GM13976 (cell line): ENCODE measurements at regions not wholly inside any gene's neighbourhood (a gene's known extent, or its start where the extent isn't known, plus 50 kb on each side); places are given as distances from the start of the nearest gene placed in this dataset.

Source experiments
- DNase-seq: peaks from one replicate; pipeline ENCODE4 v3.0.0; 2012; ENCODE audit warnings: low spot score
- CTCF ChIP-seq: IDR thresholded peaks from 2 replicates; pipeline ENCODE4 v1.5.1; 2012; ENCODE audit warnings: borderline replicate concordance, mild to moderate bottlenecking; ENCODE audit not compliant: insufficient read depth; ENCODE audit errors: extremely low read depth, missing control alignments, control extremely low read depth
- in situ Hi-C: fragments of 300-500 bp; cut with MboI; formaldehyde crosslinking; loops from one replicate; pipeline ENCODE4 v1.12.0; 2022; ENCODE audit warnings: low sequenced_read_pairs, mixed read lengths, inconsistent platforms; ENCODE audit not compliant: unreplicated experiment

GRCh38 chr18:55657572-55658331 is 69.8 kb upstream of the TCF4 start:
- in situ Hi-C loops: no loop called here
- TF ChIP-seq CTCF: no peak
- no peak for DNase-seq

GRCh38 chr18:55654986-55655385 is 67.0 kb upstream of the TCF4 start:
- no peak for TF ChIP-seq CTCF
- no peak for DNase-seq
- in situ Hi-C loops: no loop called here

- in situ Hi-C loops: no loop called here
- DNase-seq: no peak
- TF ChIP-seq CTCF: no peak
Observed at GRCh38 chr18:55651236-55651635, 63.2 kb upstream of the TCF4 start.

- no peak for TF ChIP-seq CTCF
- DNase-seq: no peak
- in situ Hi-C loops: no loop called here
Observed at GRCh38 chr18:55650363-55650870, 62.4 kb upstream of the TCF4 start.

- no peak for DNase-seq
Observed at GRCh38 chr18:55647331-55647730, 59.3 kb upstream of the TCF4 start.

GRCh38 chr18:55642191-55642590 is 54.2 kb upstream of the TCF4 start:
- TF ChIP-seq CTCF: no peak
- no peak for DNase-seq
- in situ Hi-C loops: no loop called here

More at GRCh38 chr18:55647331-55647730, 59.3 kb upstream of the TCF4 start:
- in situ Hi-C loops: no loop called here
- no peak for TF ChIP-seq CTCF
